ENCODE measurements at regions not wholly inside any gene's neighbourhood (a gene's known extent, or its start where the extent isn't known, plus 50 kb on each side); places are given as distances from the start of the nearest gene placed in this dataset.
"Not testable (repeated sequence)": the region's sequence is repeated elsewhere in the genome, so short reads cannot be mapped to it uniquely, and the experiment has no call there.

- no peak for DNase-seq (ENCODE audit: low read depth in 4 of 4, low spot score in 2 of 4)
These were observed 51.8 kb upstream of the PMAIP1 start for GRCh38 chr18:59848002-59848401.

- not testable (repeated sequence) for DNase-seq (ENCODE audit: low read depth in 4 of 4, low spot score in 2 of 4)
These were observed 52.3 kb upstream of the PMAIP1 start for GRCh38 chr18:59847491-59847846.

GRCh38 chr18:59846814-59847490 is 52.8 kb upstream of the PMAIP1 start:
- no peak for DNase-seq (ENCODE audit: low read depth in 4 of 4, low spot score in 2 of 4)

GRCh38 chr18:59842947-59843346 is 56.8 kb upstream of the PMAIP1 start:
- no peak for DNase-seq (ENCODE audit: low read depth in 4 of 4, low spot score in 2 of 4)

GRCh38 chr18:59839931-59840685 is 59.7 kb upstream of the PMAIP1 start:
- DNase-seq (ENCODE audit: low read depth in 4 of 4, low spot score in 2 of 4), result no peak

GRCh38 chr18:59839246-59839645 is 60.5 kb upstream of the PMAIP1 start:
- no peak for DNase-seq (ENCODE audit: low read depth in 4 of 4, low spot score in 2 of 4)

- DNase-seq (ENCODE audit: low read depth in 4 of 4, low spot score in 2 of 4), result no peak
These were observed 62.2 kb upstream of the PMAIP1 start for GRCh38 chr18:59837586-59837985.

GRCh38 chr18:59835605-59836379 is 64.0 kb upstream of the PMAIP1 start:
- DNase-seq (ENCODE audit: low read depth in 4 of 4, low spot score in 2 of 4), result no peak

- no peak for DNase-seq (ENCODE audit: low read depth in 4 of 4, low spot score in 2 of 4)
These were observed 65.5 kb upstream of the PMAIP1 start for GRCh38 chr18:59834267-59834666.

- no peak for DNase-seq (ENCODE audit: low read depth in 4 of 4, low spot score in 2 of 4)
These were observed 66.0 kb upstream of the PMAIP1 start for GRCh38 chr18:59833785-59834184.

- DNase-seq (ENCODE audit: low read depth in 4 of 4, low spot score in 2 of 4), result peak; percentile 55 to 78 (median 66)
These were observed 76.1 kb upstream of the PMAIP1 start for GRCh38 chr18:59823596-59824195.

GRCh38 chr18:59822612-59823550 is 76.9 kb upstream of the PMAIP1 start:
- no peak for DNase-seq (ENCODE audit: low read depth in 4 of 4, low spot score in 2 of 4)

- DNase-seq (ENCODE audit: low read depth in 4 of 4, low spot score in 2 of 4), result no peak
These were observed 77.8 kb upstream of the PMAIP1 start for GRCh38 chr18:59821983-59822382.

GRCh38 chr18:59820663-59821062 is 79.1 kb upstream of the PMAIP1 start:
- no peak for DNase-seq (ENCODE audit: low read depth in 4 of 4, low spot score in 2 of 4)

- DNase-seq (ENCODE audit: low read depth in 4 of 4, low spot score in 2 of 4), result no peak
These were observed 81.0 kb upstream of the PMAIP1 start for GRCh38 chr18:59818769-59819168.

GRCh38 chr18:59814891-59815290 is 84.9 kb upstream of the PMAIP1 start:
- DNase-seq (ENCODE audit: low read depth in 4 of 4, low spot score in 2 of 4), result no peak

GRCh38 chr18:59813942-59814341 is 85.9 kb upstream of the PMAIP1 start:
- no peak for DNase-seq (ENCODE audit: low read depth in 4 of 4, low spot score in 2 of 4)

GRCh38 chr18:59810735-59811520 is 88.9 kb upstream of the PMAIP1 start:
- no peak for DNase-seq (ENCODE audit: low read depth in 4 of 4, low spot score in 2 of 4)

- DNase-seq (ENCODE audit: low read depth in 4 of 4, low spot score in 2 of 4), result no peak
These were observed 89.6 kb upstream of the PMAIP1 start for GRCh38 chr18:59810183-59810582.
